ENCODE measurements at regions not wholly inside any gene's neighbourhood (a gene's known extent, or its start where the extent isn't known, plus 50 kb on each side); places are given as distances from the start of the nearest gene placed in this dataset.

DNA sequence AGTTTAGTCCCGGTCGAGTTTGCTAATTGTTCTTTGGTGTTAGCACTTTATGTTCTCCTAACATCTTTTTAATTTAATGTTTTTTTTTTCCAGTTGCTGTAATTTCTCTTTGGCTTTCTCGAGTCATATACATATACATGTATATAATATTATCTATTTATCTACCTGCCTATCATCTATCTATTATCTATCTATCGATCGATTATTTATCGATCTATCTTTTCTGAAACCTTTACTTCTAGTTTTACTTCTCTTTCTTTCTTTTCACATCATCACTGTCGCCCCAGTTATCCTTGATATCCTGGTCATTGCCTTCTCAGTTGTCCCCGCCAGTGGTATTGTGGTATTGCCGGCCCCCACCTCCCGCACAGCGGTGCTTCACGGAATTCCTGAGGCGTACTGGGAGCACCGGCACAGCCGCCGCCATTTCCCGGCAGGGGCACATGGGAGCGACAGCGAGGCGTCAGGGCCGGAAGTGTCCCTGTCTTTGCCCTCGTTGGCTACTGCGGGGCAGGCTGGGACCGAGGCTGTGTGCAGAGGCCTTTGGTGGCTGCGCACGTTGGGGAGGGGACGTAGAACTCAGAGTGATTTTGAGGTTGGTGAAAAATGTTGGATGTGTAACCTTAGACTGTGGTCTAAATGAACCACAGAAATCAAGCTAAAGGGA, 101.1 kb downstream of the NUF2 start:
- Histone ChIP-seq H3K4me2 (ENCODE audit: low read length) (no peak overlapping the region), H3K27ac (ENCODE audit: low read length) (no peak overlapping the region)

DNA sequence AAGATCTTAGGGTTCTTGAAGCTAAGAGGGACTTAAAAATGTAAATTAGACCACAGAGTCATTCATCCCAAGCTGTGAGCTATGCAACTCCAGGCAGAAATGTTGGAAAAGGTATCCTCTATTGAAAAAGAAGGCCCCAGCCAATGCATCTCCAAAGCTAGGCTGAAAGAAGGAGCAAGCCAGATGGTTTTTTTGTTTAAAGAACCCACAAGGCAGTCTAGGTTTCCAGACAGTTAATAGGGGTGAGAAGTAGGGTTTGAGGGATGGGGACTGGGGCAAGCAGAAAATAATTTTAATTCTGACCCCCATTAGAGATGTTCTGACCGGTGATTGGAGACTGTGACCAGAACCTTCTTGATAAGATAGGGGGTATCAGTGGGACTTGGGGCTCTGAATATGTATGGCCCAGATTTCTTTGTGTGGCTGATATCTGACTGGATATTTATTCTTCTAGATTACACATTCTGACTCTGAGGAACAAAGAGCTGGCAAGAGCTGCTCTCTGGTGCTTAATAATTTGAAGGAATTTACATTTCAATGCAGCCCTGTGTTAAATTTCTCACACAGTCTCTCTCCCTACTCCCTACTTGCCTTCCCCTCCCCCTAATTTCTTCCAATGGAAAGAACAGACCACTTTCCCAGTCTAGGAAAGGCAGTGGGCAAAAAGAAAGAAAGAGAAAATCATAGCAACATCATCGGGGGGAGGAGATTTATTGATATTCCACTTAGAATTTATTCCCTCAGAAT, 104.9 kb downstream of the NUF2 start:
- Histone ChIP-seq H4K20me1 (ENCODE audit: insufficient read depth) (no peaks in the 10 kb centered on the region), H3F3A (ENCODE audit: insufficient read depth, low read length, poor library complexity, severe bottlenecking) (no peaks in the 10 kb centered on the region), H3K79me2 (replicated peaks; ENCODE audit: insufficient read depth, low read length) (no peaks in the 10 kb centered on the region), H3K36me3 (ENCODE audit: insufficient read depth, low read length) (no peaks in the 10 kb centered on the region), H3K27ac (ENCODE audit: low read length) (peak overlapping the region; percentile 64), H3K9ac (ENCODE audit: low read length) (peak overlapping the region; percentile 7), H3K4me2 (ENCODE audit: low read length) (no peak overlapping the region), H2AFZ (ENCODE audit: low read depth, low read length) (no peak overlapping the region), H3K27me3 (ENCODE audit: insufficient read depth, low read depth, low read length) (no peaks in the 10 kb centered on the region), H3K9me3 (ENCODE audit: low read length) (no peaks in the 10 kb centered on the region), H3K4me3 (ENCODE audit: low read length) (no peak overlapping the region), H3K9me2 (ENCODE audit: insufficient read depth, low read length) (no peaks in the 10 kb centered on the region)
- TF ChIP-seq, protein P1, sequence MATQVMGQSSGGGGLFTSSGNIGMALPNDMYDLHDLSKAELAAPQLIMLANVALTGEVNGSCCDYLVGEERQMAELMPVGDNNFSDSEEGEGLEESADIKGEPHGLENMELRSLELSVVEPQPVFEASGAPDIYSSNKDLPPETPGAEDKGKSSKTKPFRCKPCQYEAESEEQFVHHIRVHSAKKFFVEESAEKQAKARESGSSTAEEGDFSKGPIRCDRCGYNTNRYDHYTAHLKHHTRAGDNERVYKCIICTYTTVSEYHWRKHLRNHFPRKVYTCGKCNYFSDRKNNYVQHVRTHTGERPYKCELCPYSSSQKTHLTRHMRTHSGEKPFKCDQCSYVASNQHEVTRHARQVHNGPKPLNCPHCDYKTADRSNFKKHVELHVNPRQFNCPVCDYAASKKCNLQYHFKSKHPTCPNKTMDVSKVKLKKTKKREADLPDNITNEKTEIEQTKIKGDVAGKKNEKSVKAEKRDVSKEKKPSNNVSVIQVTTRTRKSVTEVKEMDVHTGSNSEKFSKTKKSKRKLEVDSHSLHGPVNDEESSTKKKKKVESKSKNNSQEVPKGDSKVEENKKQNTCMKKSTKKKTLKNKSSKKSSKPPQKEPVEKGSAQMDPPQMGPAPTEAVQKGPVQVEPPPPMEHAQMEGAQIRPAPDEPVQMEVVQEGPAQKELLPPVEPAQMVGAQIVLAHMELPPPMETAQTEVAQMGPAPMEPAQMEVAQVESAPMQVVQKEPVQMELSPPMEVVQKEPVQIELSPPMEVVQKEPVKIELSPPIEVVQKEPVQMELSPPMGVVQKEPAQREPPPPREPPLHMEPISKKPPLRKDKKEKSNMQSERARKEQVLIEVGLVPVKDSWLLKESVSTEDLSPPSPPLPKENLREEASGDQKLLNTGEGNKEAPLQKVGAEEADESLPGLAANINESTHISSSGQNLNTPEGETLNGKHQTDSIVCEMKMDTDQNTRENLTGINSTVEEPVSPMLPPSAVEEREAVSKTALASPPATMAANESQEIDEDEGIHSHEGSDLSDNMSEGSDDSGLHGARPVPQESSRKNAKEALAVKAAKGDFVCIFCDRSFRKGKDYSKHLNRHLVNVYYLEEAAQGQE (IDR thresholded peaks at IDR 0.05; ENCODE audit: borderline replicate concordance) = no peak
- TF ChIP-seq SMC3 (conservative IDR thresholded peaks at IDR 0.05; ENCODE audit: poor library complexity) (no peak), TAF1 (IDR thresholded peaks at IDR 0.05; ENCODE audit: low read depth) (no peak), EP300 (conservative IDR thresholded peaks at IDR 0.05; ENCODE audit: poor library complexity, severe bottlenecking) (no peak), POLR2AphosphoS5 (IDR thresholded peaks at IDR 0.05) (no peak), EZH2 (IDR thresholded peaks at IDR 0.05; ENCODE audit: borderline replicate concordance, insufficient read depth, low read length, poor library complexity, severe bottlenecking) (no peak), MXI1 (conservative IDR thresholded peaks at IDR 0.05; ENCODE audit: poor library complexity, severe bottlenecking) (no peak), RAD21 (conservative IDR thresholded peaks at IDR 0.05) (no peak)
- TF ChIP-seq, protein P2, sequence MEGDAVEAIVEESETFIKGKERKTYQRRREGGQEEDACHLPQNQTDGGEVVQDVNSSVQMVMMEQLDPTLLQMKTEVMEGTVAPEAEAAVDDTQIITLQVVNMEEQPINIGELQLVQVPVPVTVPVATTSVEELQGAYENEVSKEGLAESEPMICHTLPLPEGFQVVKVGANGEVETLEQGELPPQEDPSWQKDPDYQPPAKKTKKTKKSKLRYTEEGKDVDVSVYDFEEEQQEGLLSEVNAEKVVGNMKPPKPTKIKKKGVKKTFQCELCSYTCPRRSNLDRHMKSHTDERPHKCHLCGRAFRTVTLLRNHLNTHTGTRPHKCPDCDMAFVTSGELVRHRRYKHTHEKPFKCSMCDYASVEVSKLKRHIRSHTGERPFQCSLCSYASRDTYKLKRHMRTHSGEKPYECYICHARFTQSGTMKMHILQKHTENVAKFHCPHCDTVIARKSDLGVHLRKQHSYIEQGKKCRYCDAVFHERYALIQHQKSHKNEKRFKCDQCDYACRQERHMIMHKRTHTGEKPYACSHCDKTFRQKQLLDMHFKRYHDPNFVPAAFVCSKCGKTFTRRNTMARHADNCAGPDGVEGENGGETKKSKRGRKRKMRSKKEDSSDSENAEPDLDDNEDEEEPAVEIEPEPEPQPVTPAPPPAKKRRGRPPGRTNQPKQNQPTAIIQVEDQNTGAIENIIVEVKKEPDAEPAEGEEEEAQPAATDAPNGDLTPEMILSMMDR (IDR thresholded peaks at IDR 0.05; ENCODE audit: poor library complexity, severe bottlenecking) = no peak

More for the DNA sequence above, 101.1 kb downstream of the NUF2 start:
- Histone ChIP-seq H3K9ac (ENCODE audit: low read length) (no peak overlapping the region), H2AFZ (ENCODE audit: low read depth, low read length) (no peak overlapping the region), H3K9me2 (ENCODE audit: insufficient read depth, low read length) (no peaks in the 10 kb centered on the region), H3K4me3 (ENCODE audit: low read length) (no peak overlapping the region), H3F3A (ENCODE audit: insufficient read depth, low read length, poor library complexity, severe bottlenecking) (no peaks in the 10 kb centered on the region), H3K9me3 (ENCODE audit: low read length) (no peaks in the 10 kb centered on the region), H3K36me3 (ENCODE audit: insufficient read depth, low read length) (no peaks in the 10 kb centered on the region), H3K27me3 (ENCODE audit: insufficient read depth, low read depth, low read length) (no peaks in the 10 kb centered on the region), H3K79me2 (replicated peaks; ENCODE audit: insufficient read depth, low read length) (no peaks in the 10 kb centered on the region), H4K20me1 (ENCODE audit: insufficient read depth) (no peaks in the 10 kb centered on the region)
- TF ChIP-seq, protein P2 (IDR thresholded peaks at IDR 0.05; ENCODE audit: poor library complexity, severe bottlenecking) = no peak
- TF ChIP-seq SMC3 (conservative IDR thresholded peaks at IDR 0.05; ENCODE audit: poor library complexity) = no peak
- no peak for TF ChIP-seq EZH2 (IDR thresholded peaks at IDR 0.05; ENCODE audit: borderline replicate concordance, insufficient read depth, low read length, poor library complexity, severe bottlenecking)
- TF ChIP-seq POLR2AphosphoS5 (IDR thresholded peaks at IDR 0.05) = no peak
- no peak for TF ChIP-seq EP300 (conservative IDR thresholded peaks at IDR 0.05; ENCODE audit: poor library complexity, severe bottlenecking)

All from neural cell (in vitro differentiated cells).